OCI-LY1 (cell line): ENCODE measurements at regions not wholly inside any gene's neighbourhood (a gene's known extent, or its start where the extent isn't known, plus 50 kb on each side); places are given as distances from the start of the nearest gene placed in this dataset.

Experiments
- EZH2 ChIP-seq: fragments of 200-600 bp; sonication (generic), shearing (Covaris generic); IDR thresholded peaks from 2 replicates; pipeline ENCODE4 v1.8.0; 2017; ENCODE audit warnings: borderline replicate concordance, mixed run types, mild to moderate bottlenecking, antibody characterized with exemption, low read length, moderate library complexity, mixed read lengths
- TF ChIP-seq, protein P1 (sequence below): fragments of 200-600 bp; sonication (generic), shearing (Covaris generic); IDR thresholded peaks from 2 replicates; pipeline ENCODE4 v1.5.1; 2017; ENCODE audit warnings: mild to moderate bottlenecking, antibody characterized with exemption, low read length, moderate library complexity, mixed read lengths

DNA sequence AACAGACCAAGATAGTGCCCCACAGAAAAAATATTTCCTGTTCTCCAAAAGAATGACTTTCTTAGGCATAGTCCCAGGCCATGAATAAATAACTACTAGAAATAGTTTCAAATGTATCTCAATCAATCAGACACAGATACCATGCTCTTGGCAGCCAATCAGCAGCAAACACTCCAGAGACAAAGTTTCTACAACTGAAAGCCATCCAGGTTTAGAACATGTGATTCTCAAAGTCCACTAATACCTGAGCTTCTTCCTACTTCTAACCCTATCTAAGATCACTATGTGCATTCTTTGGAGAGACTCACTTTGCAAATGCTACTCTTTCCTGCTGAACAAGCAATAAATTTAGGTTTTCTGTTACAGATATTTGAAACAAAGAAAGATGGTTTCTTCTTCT is 425.8 kb upstream of the GRIN3A start:
- TF ChIP-seq, protein P1, sequence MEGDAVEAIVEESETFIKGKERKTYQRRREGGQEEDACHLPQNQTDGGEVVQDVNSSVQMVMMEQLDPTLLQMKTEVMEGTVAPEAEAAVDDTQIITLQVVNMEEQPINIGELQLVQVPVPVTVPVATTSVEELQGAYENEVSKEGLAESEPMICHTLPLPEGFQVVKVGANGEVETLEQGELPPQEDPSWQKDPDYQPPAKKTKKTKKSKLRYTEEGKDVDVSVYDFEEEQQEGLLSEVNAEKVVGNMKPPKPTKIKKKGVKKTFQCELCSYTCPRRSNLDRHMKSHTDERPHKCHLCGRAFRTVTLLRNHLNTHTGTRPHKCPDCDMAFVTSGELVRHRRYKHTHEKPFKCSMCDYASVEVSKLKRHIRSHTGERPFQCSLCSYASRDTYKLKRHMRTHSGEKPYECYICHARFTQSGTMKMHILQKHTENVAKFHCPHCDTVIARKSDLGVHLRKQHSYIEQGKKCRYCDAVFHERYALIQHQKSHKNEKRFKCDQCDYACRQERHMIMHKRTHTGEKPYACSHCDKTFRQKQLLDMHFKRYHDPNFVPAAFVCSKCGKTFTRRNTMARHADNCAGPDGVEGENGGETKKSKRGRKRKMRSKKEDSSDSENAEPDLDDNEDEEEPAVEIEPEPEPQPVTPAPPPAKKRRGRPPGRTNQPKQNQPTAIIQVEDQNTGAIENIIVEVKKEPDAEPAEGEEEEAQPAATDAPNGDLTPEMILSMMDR: no peak
- TF ChIP-seq EZH2: no peak
